A549 (cell line): ENCODE measurements at regions not wholly inside any gene's neighbourhood (a gene's known extent, or its start where the extent isn't known, plus 50 kb on each side); places are given as distances from the start of the nearest gene placed in this dataset.

Experiments
- BHLHE40 ChIP-seq: IDR thresholded peaks from 2 replicates; pipeline ENCODE4 v1.6.1; 2012; ENCODE audit warnings: low read depth, low read length, inconsistent platforms
- CBX2 ChIP-seq: fragments of 200-600 bp; sonication (generic); IDR thresholded peaks from 2 replicates; pipeline ENCODE4 v1.6.1; 2016; ENCODE audit warnings: low read depth, mild to moderate bottlenecking, borderline replicate concordance
- CBX8 ChIP-seq: fragments of 200-600 bp; sonication (generic); IDR thresholded peaks from 2 replicates; pipeline ENCODE4 v1.6.1; 2016
- E2F6 ChIP-seq: IDR thresholded peaks from 2 replicates; pipeline ENCODE4 v1.6.1; 2012; ENCODE audit warnings: low read depth, borderline replicate concordance
- HDAC2 ChIP-seq: fragments of 200-600 bp; sonication (generic); IDR thresholded peaks from 2 replicates; pipeline ENCODE4 v1.6.1; 2016
- HMGXB4 ChIP-seq: fragments of 250-450 bp; sonication (Bioruptor Pico); IDR thresholded peaks from 2 replicates; pipeline ENCODE4 v1.5.0; 2021; ENCODE audit warnings: mild to moderate bottlenecking, moderate library complexity, borderline replicate concordance
- HOXA7 ChIP-seq: fragments of 250-450 bp; sonication (Bioruptor Pico); IDR thresholded peaks from 2 replicates; pipeline ENCODE4 v1.5.0; 2020; ENCODE audit warnings: mild to moderate bottlenecking, moderate library complexity
- MAFK ChIP-seq: fragments of 450-650 bp; IDR thresholded peaks from 2 replicates; pipeline ENCODE4 v1.6.1; 2014; ENCODE audit not compliant: partially characterized antibody
- MAX ChIP-seq: IDR thresholded peaks from 2 replicates; pipeline ENCODE4 v1.6.1; 2012
- MYC ChIP-seq: IDR thresholded peaks from 2 replicates; pipeline ENCODE4 v1.6.1; 2012; ENCODE audit warnings: mild to moderate bottlenecking, inconsistent platforms, low read length, improper control_type of control experiment, borderline replicate concordance
- NR3C1 ChIP-seq: fragments of >200 bp; sonication (Bioruptor Twin); formaldehyde crosslinking; IDR thresholded peaks from 3 replicates; pipeline ENCODE4 v1.6.1; 2017
- POLR2A ChIP-seq: IDR thresholded peaks from 2 replicates; pipeline ENCODE4 v1.6.1; 2012; ENCODE audit warnings: mild to moderate bottlenecking, low read length
- TF ChIP-seq, protein P1 (sequence below): fragments of >200 bp; sonication (Bioruptor Twin); formaldehyde crosslinking; IDR thresholded peaks from 3 replicates; pipeline ENCODE4 v1.5.1; 2016
- TF ChIP-seq, protein P2 (sequence below): fragments of 450-650 bp; IDR thresholded peaks from 2 replicates; pipeline ENCODE4 v1.6.1; 2014; ENCODE audit warnings: antibody characterized with exemption

DNA sequence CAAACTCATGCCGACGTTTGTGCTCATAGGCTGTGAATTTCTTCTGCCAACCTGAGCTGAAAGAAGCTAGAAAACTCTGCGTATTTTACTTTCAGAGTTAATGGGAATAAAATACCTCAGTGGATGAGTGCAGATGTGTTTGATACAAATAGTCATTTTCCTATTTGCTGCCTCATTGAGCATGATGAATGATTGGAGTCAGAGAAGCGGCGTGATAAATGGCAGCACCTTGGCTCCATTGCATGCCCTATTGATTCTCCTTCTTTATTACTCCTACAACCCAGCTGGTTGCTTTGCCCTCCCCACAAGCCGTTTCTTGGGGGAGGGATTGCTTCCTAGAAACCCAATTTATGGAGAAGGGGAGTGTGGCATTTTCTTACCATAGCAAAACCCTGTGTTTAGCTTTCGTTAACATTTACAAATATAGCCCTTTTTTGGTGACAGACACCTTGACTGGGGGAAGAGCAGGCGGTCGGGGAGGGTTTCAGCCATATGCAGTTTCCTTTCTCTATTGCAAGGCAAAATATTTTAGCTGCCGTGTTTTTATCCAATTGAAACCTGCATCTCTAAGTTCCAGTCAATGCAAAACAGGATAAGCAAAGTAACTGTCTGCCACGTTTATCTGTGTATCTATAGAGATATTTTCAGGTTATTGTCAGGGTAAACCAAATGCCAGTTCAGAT, 93.1 kb upstream of the TBCA start:
- TF ChIP-seq, protein P1, sequence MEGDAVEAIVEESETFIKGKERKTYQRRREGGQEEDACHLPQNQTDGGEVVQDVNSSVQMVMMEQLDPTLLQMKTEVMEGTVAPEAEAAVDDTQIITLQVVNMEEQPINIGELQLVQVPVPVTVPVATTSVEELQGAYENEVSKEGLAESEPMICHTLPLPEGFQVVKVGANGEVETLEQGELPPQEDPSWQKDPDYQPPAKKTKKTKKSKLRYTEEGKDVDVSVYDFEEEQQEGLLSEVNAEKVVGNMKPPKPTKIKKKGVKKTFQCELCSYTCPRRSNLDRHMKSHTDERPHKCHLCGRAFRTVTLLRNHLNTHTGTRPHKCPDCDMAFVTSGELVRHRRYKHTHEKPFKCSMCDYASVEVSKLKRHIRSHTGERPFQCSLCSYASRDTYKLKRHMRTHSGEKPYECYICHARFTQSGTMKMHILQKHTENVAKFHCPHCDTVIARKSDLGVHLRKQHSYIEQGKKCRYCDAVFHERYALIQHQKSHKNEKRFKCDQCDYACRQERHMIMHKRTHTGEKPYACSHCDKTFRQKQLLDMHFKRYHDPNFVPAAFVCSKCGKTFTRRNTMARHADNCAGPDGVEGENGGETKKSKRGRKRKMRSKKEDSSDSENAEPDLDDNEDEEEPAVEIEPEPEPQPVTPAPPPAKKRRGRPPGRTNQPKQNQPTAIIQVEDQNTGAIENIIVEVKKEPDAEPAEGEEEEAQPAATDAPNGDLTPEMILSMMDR = no peak
- TF ChIP-seq CBX2 = no peak
- TF ChIP-seq POLR2A = no peak
- TF ChIP-seq MAFK = no peak
- TF ChIP-seq HDAC2 = no peak
- TF ChIP-seq, protein P2, sequence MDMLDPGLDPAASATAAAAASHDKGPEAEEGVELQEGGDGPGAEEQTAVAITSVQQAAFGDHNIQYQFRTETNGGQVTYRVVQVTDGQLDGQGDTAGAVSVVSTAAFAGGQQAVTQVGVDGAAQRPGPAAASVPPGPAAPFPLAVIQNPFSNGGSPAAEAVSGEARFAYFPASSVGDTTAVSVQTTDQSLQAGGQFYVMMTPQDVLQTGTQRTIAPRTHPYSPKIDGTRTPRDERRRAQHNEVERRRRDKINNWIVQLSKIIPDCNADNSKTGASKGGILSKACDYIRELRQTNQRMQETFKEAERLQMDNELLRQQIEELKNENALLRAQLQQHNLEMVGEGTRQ = no peak
- TF ChIP-seq CBX8 = no peak
- no peak for TF ChIP-seq BHLHE40
- no peak for TF ChIP-seq E2F6
- no peak for TF ChIP-seq MAX
- no peak for TF ChIP-seq MYC
- no peak for TF ChIP-seq HMGXB4 (CRISPR knock-in tag)
- no peak for TF ChIP-seq HOXA7 (CRISPR knock-in tag)
- TF ChIP-seq NR3C1 = no peak
